Parathyroid adenoma (tissue), 2 donors: ENCODE measurements at regions not wholly inside any gene's neighbourhood (a gene's known extent, or its start where the extent isn't known, plus 50 kb on each side); places are given as distances from the start of the nearest gene placed in this dataset.

Source experiments
- H2AFZ ChIP-seq: fragments of 300-600 bp; sonication (generic); one replicate; pipeline ENCODE4 v1.7.0; 2017; ENCODE audit warnings: antibody characterized with exemption, mild to moderate bottlenecking
- H3K27ac ChIP-seq: fragments of 300-600 bp; sonication (generic); one replicate; pipeline ENCODE4 v1.7.0; 2017
- H3K27me3 ChIP-seq: fragments of 300-600 bp; sonication (generic); one replicate; pipeline ENCODE4 v1.7.0; 2017; ENCODE audit warnings: low read length; ENCODE audit not compliant: control insufficient read depth, insufficient read depth
- H3K36me3 ChIP-seq: fragments of 300-600 bp; sonication (generic); one replicate; pipeline ENCODE4 v1.7.0; 2017; ENCODE audit warnings: low read length; ENCODE audit not compliant: control insufficient read depth, insufficient read depth
- H3K4me1 ChIP-seq: fragments of 300-600 bp; sonication (generic); one replicate; pipeline ENCODE4 v1.7.0; 2017; ENCODE audit warnings: control low read depth
- H3K4me2 ChIP-seq: fragments of 300-600 bp; sonication (generic); one replicate; pipeline ENCODE4 v1.7.0; 2017; ENCODE audit warnings: low read length
- H3K4me3 ChIP-seq: fragments of 300-600 bp; sonication (generic); one replicate; pipeline ENCODE4 v1.7.0; 2017; ENCODE audit warnings: low read depth, low read length
- H3K79me2 ChIP-seq: fragments of 300-600 bp; sonication (generic); one replicate; pipeline ENCODE4 v1.7.0; 2017; ENCODE audit warnings: control low read depth
- H3K9ac ChIP-seq: fragments of 300-600 bp; sonication (generic); one replicate; pipeline ENCODE4 v1.7.0; 2017; ENCODE audit warnings: mild to moderate bottlenecking
- H3K9me3 ChIP-seq: fragments of 300-600 bp; sonication (generic); one replicate; pipeline ENCODE4 v1.7.0; 2017; ENCODE audit warnings: low read length; ENCODE audit not compliant: control insufficient read depth
- TF ChIP-seq, protein P1 (sequence below): fragments of 300-600 bp; sonication (generic); IDR thresholded peaks from one replicate; pipeline ENCODE4 v1.7.0; 2017; ENCODE audit warnings: antibody characterized with exemption, mild to moderate bottlenecking
- donor health status: primary hyperparathyroidism.

GRCh38 chr6:150664091-150664490 is 64.4 kb downstream of the PLEKHG1 start:
- Histone ChIP-seq H2AFZ (no peak overlapping the region), H3K4me3 (no peak overlapping the region), H3K9me3 (no peaks in the 10 kb centered on the region), H3K36me3 (no peaks in the 10 kb centered on the region), H3K4me2 (no peak overlapping the region), H3K27ac (no peak overlapping the region), H3K4me1 (peaks cover 25% of the 10 kb centered on the region), H3K79me2 (peaks cover 52% of the 10 kb centered on the region), H3K9ac (no peak overlapping the region), H3K27me3 (no peaks in the 10 kb centered on the region)
- TF ChIP-seq, protein P1, sequence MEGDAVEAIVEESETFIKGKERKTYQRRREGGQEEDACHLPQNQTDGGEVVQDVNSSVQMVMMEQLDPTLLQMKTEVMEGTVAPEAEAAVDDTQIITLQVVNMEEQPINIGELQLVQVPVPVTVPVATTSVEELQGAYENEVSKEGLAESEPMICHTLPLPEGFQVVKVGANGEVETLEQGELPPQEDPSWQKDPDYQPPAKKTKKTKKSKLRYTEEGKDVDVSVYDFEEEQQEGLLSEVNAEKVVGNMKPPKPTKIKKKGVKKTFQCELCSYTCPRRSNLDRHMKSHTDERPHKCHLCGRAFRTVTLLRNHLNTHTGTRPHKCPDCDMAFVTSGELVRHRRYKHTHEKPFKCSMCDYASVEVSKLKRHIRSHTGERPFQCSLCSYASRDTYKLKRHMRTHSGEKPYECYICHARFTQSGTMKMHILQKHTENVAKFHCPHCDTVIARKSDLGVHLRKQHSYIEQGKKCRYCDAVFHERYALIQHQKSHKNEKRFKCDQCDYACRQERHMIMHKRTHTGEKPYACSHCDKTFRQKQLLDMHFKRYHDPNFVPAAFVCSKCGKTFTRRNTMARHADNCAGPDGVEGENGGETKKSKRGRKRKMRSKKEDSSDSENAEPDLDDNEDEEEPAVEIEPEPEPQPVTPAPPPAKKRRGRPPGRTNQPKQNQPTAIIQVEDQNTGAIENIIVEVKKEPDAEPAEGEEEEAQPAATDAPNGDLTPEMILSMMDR: no peak

DNA sequence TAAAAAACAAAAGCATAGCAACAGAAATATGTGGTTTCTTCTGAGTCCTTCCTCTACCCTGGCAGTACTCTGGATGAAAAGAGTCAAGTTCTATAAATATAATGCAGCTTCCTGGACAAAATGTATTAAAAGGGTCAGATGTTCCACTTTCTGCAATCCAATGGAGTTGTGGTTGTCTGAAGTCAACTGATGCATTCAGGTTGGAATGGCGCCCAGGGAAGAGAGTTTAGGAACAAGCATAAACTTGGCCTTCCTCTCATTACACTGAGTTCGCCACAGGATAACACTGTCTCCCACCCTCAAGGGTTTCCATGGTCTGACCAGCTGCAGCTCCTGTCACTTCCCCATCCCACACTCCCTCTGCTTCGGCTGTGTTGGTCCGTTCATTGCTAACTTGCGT is 66.4 kb downstream of the PLEKHG1 start:
- no peak overlapping the region for H3K4me3 ChIP-seq

DNA sequence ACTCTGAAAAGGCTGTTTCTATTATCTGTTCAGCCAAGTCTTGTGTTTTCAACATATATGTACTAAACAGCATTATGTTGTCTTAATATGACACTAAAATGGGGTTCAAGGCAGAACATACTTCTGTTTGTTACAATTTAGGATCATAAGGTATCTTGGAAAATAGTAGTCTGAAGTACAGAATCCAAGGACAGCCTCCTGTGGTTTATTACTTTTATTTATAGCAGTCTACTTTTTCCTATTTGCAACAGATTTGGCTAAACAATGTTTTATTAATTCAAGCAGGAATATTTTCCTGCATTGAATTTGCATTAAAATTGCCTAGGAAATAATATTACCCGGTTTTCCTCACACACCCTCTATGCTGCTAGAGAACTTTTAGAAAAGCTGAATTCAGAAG is 67.7 kb downstream of the PLEKHG1 start:
- TF ChIP-seq, protein P1: no peak
- H2AFZ ChIP-seq: no peak overlapping the region
- H3K4me3 ChIP-seq: no peak overlapping the region
- H3K27ac ChIP-seq: peak overlapping the region; percentile 42
- H3K9me3 ChIP-seq: no peaks in the 10 kb centered on the region
- H3K4me2 ChIP-seq: no peak overlapping the region
- H3K36me3 ChIP-seq: no peaks in the 10 kb centered on the region
- no peaks in the 10 kb centered on the region for H3K27me3 ChIP-seq
- no peak overlapping the region for H3K9ac ChIP-seq
- peaks cover 22% of the 10 kb centered on the region for H3K4me1 ChIP-seq
- peaks cover 48% of the 10 kb centered on the region for H3K79me2 ChIP-seq

More for the DNA sequence above, 66.4 kb downstream of the PLEKHG1 start:
- Histone ChIP-seq H3K36me3 (no peaks in the 10 kb centered on the region), H3K27me3 (no peaks in the 10 kb centered on the region), H2AFZ (no peak overlapping the region), H3K79me2 (peaks cover 48% of the 10 kb centered on the region), H3K9me3 (no peaks in the 10 kb centered on the region), H3K4me1 (peaks cover 22% of the 10 kb centered on the region), H3K4me2 (no peak overlapping the region), H3K9ac (no peak overlapping the region), H3K27ac (peak overlapping the region; percentile 57)
- TF ChIP-seq, protein P1: no peak

DNA sequence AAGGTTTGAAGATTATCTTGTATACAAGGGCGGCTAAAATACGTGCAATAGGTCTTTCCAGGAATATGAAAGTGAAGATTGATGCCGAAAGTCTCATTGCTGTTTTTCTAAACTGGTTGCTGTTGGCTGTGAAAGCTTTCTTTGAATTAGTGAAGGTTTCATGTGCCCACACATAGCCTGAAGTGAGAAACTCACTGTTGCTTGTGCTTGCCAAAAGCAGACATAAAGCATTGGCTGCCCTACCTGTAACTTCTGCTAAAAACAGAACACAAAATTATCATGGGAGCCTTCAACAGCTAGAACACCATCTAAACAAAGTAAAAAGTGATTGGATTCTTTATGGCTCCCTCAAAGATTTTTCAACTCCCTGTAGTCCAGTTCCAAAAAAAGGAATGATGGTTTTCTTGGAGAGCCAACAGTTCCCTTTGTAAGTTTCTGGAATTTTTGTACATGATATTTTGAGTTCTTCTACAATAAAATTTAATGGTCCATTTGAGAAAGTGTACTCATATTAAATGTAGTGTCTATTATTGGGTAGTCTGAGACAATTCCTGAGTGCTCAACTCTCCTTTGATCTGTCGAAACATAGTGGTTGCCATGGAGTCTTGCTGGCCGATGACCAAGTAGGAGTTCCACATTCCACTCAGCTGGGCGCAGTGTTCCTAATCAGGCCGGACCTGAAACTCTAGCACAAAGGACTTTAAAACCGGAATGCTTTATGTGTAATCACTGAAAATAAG is 68.5 kb downstream of the PLEKHG1 start:
- H3K79me2 ChIP-seq: peaks cover 48% of the 10 kb centered on the region
- H3K9me3 ChIP-seq: no peaks in the 10 kb centered on the region
- H3K27ac ChIP-seq: peak overlapping the region; percentile 55
- H3K4me1 ChIP-seq: peaks cover 28% of the 10 kb centered on the region
- H2AFZ ChIP-seq: no peak overlapping the region
- H3K4me3 ChIP-seq: no peak overlapping the region
- H3K4me2 ChIP-seq: peak overlapping the region; percentile 44
- TF ChIP-seq, protein P1: peak; percentile 44
- H3K9ac ChIP-seq: no peak overlapping the region
- H3K36me3 ChIP-seq: no peaks in the 10 kb centered on the region
- no peaks in the 10 kb centered on the region for H3K27me3 ChIP-seq

DNA sequence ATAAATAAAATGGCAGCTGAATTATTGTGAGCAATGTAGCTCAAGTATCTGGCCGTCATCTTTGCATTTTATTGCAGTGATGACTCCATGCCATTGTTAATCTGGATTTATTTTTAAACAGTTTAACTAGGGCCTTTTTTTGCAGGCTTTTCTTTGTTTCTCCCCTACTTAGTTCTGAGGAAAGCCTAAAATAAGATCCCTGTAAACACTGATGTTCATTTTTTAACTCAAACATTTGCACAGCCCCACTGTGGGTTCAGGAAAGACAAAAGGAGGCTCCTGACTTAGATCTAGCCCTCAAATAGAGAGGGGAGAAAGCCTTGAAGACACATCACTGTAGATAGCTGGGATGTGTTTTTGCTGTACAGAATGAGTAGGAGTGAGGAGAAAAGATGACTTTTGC is 69.2 kb downstream of the PLEKHG1 start:
- peak overlapping the region; percentile 44 for H3K4me2 ChIP-seq
- H3K27ac ChIP-seq: peak overlapping the region; percentile 55
- peaks cover 28% of the 10 kb centered on the region for H3K4me1 ChIP-seq
- TF ChIP-seq, protein P1: no peak
- H3K9ac ChIP-seq: no peak overlapping the region
- H3K27me3 ChIP-seq: no peaks in the 10 kb centered on the region
- peaks cover 52% of the 10 kb centered on the region for H3K79me2 ChIP-seq
- no peaks in the 10 kb centered on the region for H3K36me3 ChIP-seq
- H3K9me3 ChIP-seq: no peaks in the 10 kb centered on the region
- H2AFZ ChIP-seq: no peak overlapping the region
- no peak overlapping the region for H3K4me3 ChIP-seq
